ENCODE measurements at regions not wholly inside any gene's neighbourhood (a gene's known extent, or its start where the extent isn't known, plus 50 kb on each side); places are given as distances from the start of the nearest gene placed in this dataset.

GRCh38 chr6:169960886-169961611, 209.6 kb downstream of the ERMARD start:
- Mint-ChIP-seq H3K4me3 (ENCODE audit: low read depth, unreplicated experiment) (no peak overlapping the region), H3K27me3 (ENCODE audit: unreplicated experiment) (peaks cover 30% of the 10 kb centered on the region), H3K36me3 (ENCODE audit: insufficient read depth, unreplicated experiment) (peaks cover 8% of the 10 kb centered on the region), H3K4me1 (ENCODE audit: low read depth, unreplicated experiment) (no peaks in the 10 kb centered on the region), H3K27ac (ENCODE audit: unreplicated experiment) (no peak overlapping the region), H3K9me3 (ENCODE audit: low read depth, unreplicated experiment) (no peaks in the 10 kb centered on the region)
- TF ChIP-seq, protein P1, sequence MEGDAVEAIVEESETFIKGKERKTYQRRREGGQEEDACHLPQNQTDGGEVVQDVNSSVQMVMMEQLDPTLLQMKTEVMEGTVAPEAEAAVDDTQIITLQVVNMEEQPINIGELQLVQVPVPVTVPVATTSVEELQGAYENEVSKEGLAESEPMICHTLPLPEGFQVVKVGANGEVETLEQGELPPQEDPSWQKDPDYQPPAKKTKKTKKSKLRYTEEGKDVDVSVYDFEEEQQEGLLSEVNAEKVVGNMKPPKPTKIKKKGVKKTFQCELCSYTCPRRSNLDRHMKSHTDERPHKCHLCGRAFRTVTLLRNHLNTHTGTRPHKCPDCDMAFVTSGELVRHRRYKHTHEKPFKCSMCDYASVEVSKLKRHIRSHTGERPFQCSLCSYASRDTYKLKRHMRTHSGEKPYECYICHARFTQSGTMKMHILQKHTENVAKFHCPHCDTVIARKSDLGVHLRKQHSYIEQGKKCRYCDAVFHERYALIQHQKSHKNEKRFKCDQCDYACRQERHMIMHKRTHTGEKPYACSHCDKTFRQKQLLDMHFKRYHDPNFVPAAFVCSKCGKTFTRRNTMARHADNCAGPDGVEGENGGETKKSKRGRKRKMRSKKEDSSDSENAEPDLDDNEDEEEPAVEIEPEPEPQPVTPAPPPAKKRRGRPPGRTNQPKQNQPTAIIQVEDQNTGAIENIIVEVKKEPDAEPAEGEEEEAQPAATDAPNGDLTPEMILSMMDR (IDR thresholded peaks at IDR 0.05; ENCODE audit: unreplicated experiment), result no peak
- BruUV-seq (replicated peaks), result no TSS peak
- DNase-seq, result no peak
- CTCF ChIA-PET, result no interaction called here
- intact Hi-C loops (cut with micrococcal nuclease; ENCODE audit: unreplicated experiment), result no loop called here

GRCh38 chr6:169960521-169960885, 209.1 kb downstream of the ERMARD start:
- intact Hi-C loops (cut with micrococcal nuclease; ENCODE audit: unreplicated experiment), result no loop called here
- peaks cover 8% of the 10 kb centered on the region for H3K36me3 Mint-ChIP-seq (ENCODE audit: insufficient read depth, unreplicated experiment)
- H3K27me3 Mint-ChIP-seq (ENCODE audit: unreplicated experiment), result peaks cover 25% of the 10 kb centered on the region
- TF ChIP-seq, protein P1 (IDR thresholded peaks at IDR 0.05; ENCODE audit: unreplicated experiment), result no peak
- no peak overlapping the region for H3K27ac Mint-ChIP-seq (ENCODE audit: unreplicated experiment)
- no peaks in the 10 kb centered on the region for H3K9me3 Mint-ChIP-seq (ENCODE audit: low read depth, unreplicated experiment)
- no peak overlapping the region for H3K4me3 Mint-ChIP-seq (ENCODE audit: low read depth, unreplicated experiment)
- no peak for DNase-seq
- no TSS peak for BruUV-seq (replicated peaks)
- CTCF ChIA-PET, result no interaction called here
- H3K4me1 Mint-ChIP-seq (ENCODE audit: low read depth, unreplicated experiment), result no peaks in the 10 kb centered on the region

GRCh38 chr6:169960003-169960344, 208.6 kb downstream of the ERMARD start:
- H3K27ac Mint-ChIP-seq (ENCODE audit: unreplicated experiment), result no peak overlapping the region
- H3K36me3 Mint-ChIP-seq (ENCODE audit: insufficient read depth, unreplicated experiment), result peaks cover 7% of the 10 kb centered on the region
- CTCF ChIA-PET, result no interaction called here
- TF ChIP-seq, protein P1 (IDR thresholded peaks at IDR 0.05; ENCODE audit: unreplicated experiment), result no peak
- no peak for DNase-seq
- no peak overlapping the region for H3K4me3 Mint-ChIP-seq (ENCODE audit: low read depth, unreplicated experiment)
- H3K4me1 Mint-ChIP-seq (ENCODE audit: low read depth, unreplicated experiment), result no peaks in the 10 kb centered on the region
- peaks cover 3% of the 10 kb centered on the region for H3K9me3 Mint-ChIP-seq (ENCODE audit: low read depth, unreplicated experiment)
- BruUV-seq (replicated peaks), result no TSS peak
- intact Hi-C loops (cut with micrococcal nuclease; ENCODE audit: unreplicated experiment), result no loop called here
- H3K27me3 Mint-ChIP-seq (ENCODE audit: unreplicated experiment), result peaks cover 19% of the 10 kb centered on the region

DNA sequence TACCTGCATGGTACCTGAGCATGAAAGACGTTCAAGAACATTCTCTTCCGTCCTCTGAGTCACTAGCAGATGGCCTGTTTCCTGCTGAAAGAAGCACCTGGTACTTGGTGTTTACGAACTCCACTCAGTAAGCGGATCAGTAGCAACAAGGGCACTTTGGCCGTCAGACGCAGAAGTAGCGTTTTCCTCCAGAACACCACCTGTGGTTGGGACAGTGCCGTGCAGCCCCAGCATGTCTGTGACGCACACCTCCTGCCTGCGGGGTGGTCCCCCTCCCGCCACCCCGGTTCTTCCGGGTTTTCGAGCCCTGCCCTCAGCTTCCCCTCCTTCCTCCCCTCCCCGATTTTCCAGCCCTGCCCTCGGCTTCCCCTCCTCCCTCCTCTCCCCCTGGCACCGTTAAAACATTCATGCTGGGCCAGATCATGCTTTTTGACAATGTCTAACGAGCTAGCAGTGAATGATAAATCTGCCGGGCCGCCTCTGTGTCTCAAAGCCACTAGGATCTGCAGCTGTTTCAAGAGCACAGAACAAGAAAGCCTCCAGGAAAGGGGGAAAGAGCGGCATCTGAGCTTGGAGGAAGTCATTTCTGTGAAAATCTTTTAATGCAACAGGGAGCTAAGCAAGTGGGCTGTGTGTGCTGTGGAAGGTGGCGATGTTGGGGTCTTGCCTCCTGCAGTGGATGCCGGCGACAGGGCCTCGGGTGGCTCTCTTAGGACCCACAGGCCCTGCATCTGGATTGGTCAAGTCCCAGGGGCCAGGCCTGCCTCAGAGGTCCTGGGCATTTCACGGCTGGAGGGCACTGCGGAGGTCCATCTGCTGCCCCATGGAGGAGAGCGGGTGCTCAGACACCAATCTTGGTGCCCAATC, 207.9 kb downstream of the ERMARD start:
- Mint-ChIP-seq H3K4me3 (ENCODE audit: low read depth, unreplicated experiment) (no peak overlapping the region), H3K27ac (ENCODE audit: unreplicated experiment) (no peak overlapping the region), H3K9me3 (ENCODE audit: low read depth, unreplicated experiment) (peaks cover 3% of the 10 kb centered on the region), H3K36me3 (ENCODE audit: insufficient read depth, unreplicated experiment) (peaks cover 3% of the 10 kb centered on the region), H3K4me1 (ENCODE audit: low read depth, unreplicated experiment) (no peaks in the 10 kb centered on the region), H3K27me3 (ENCODE audit: unreplicated experiment) (peaks cover 13% of the 10 kb centered on the region)
- BruUV-seq (replicated peaks), result no TSS peak
- CTCF ChIA-PET, result no interaction called here
- intact Hi-C loops (cut with micrococcal nuclease; ENCODE audit: unreplicated experiment), result no loop called here
- TF ChIP-seq, protein P1 (IDR thresholded peaks at IDR 0.05; ENCODE audit: unreplicated experiment), result no peak
- DNase-seq, result no peak
